OCI-LY7 (cell line): ENCODE measurements at regions not wholly inside any gene's neighbourhood (a gene's known extent, or its start where the extent isn't known, plus 50 kb on each side); places are given as distances from the start of the nearest gene placed in this dataset.

Source experiments
- BruUV-seq: library from RNA; stranded (reverse); fragments of 400-500 nt; replicated peaks from 2 replicates; lab custom pipeline; 2021; lab: Mats Ljungman, UMichigan
- CTCF ChIA-PET: fragments of 300-600 bp; sonication (Branson Sonifier 250); formaldehyde crosslinking; loops from one replicate; lab custom pipeline; 2022; ENCODE audit warnings: antibody characterized with exemption; ENCODE audit not compliant: unreplicated experiment; lab: Charles Lee
- POLR2A ChIA-PET: fragments of 300-600 bp; sonication (Branson Sonifier 250); formaldehyde crosslinking; loops from one replicate; lab custom pipeline; 2022; ENCODE audit warnings: antibody characterized with exemption; lab: Charles Lee
- DNase-seq: peaks from one replicate; pipeline ENCODE4 v3.0.0-alpha.2; 2015; ENCODE audit warnings: low spot score
- H2AFZ ChIP-seq: fragments of 200-600 bp; sonication (generic), shearing (Covaris generic); 2 replicates; pipeline ENCODE4 v1.6.1; 2014; ENCODE audit warnings: mild to moderate bottlenecking, antibody characterized with exemption, low read length, moderate library complexity
- H3K27ac ChIP-seq: fragments of 200-600 bp; sonication (generic); 2 replicates; pipeline ENCODE4 v1.5.1; 2014; ENCODE audit warnings: mixed run types, low read depth, mild to moderate bottlenecking, moderate library complexity, low read length, inconsistent platforms; ENCODE audit not compliant: poor library complexity, severe bottlenecking
- H3K36me3 ChIP-seq: fragments of 200-600 bp; sonication (generic); 2 replicates; pipeline ENCODE4 v1.6.1; 2014; ENCODE audit warnings: mild to moderate bottlenecking, antibody characterized with exemption, low read length, moderate library complexity, mixed read lengths; ENCODE audit not compliant: insufficient read depth
- H3K4me1 ChIP-seq: fragments of 200-600 bp; sonication (generic); 2 replicates; pipeline ENCODE4 v1.5.1; 2014; ENCODE audit warnings: mild to moderate bottlenecking, low read length; ENCODE audit not compliant: insufficient read depth, poor library complexity, severe bottlenecking
- H3K4me2 ChIP-seq: fragments of 200-600 bp; sonication (generic); 2 replicates; pipeline ENCODE4 v1.6.1; 2014; ENCODE audit warnings: mild to moderate bottlenecking, low read length
- H3K4me3 ChIP-seq: fragments of 200-600 bp; sonication (generic); 2 replicates; pipeline ENCODE4 v1.5.1; 2014; ENCODE audit warnings: mild to moderate bottlenecking, low read depth, low read length; ENCODE audit not compliant: poor library complexity, severe bottlenecking
- H3K79me2 ChIP-seq: fragments of 200-600 bp; sonication (generic); 2 replicates; pipeline ENCODE4 v1.6.1; 2016; ENCODE audit warnings: low read depth, mild to moderate bottlenecking, low read length, moderate library complexity, mixed read lengths; ENCODE audit not compliant: insufficient read depth
- H3K9me2 ChIP-seq: fragments of 200-600 bp; sonication (generic); 2 replicates; pipeline ENCODE4 v1.6.1; 2016; ENCODE audit warnings: mild to moderate bottlenecking, low read length, mixed read lengths; ENCODE audit not compliant: insufficient read depth
- H3K9me3 ChIP-seq: fragments of 200-600 bp; sonication (generic); 2 replicates; pipeline ENCODE4 v1.6.1; 2014; ENCODE audit warnings: mild to moderate bottlenecking, mixed run types, low read length, mixed read lengths
- H4K20me1 ChIP-seq: fragments of 200-600 bp; sonication (generic); 2 replicates; pipeline ENCODE4 v1.6.1; 2014; ENCODE audit warnings: mild to moderate bottlenecking, antibody characterized with exemption, low read length, moderate library complexity, mixed read lengths; ENCODE audit not compliant: insufficient read depth
- EZH2phosphoT487 ChIP-seq: fragments of 200-600 bp; sonication (generic); IDR thresholded peaks from 2 replicates; pipeline ENCODE4 v1.6.1; 2018; ENCODE audit warnings: low read depth, borderline replicate concordance, mild to moderate bottlenecking, mixed run types, antibody characterized with exemption, low read length, moderate library complexity, mixed read lengths
- intact Hi-C: fragments of 100-400 bp; cut with micrococcal nuclease; formaldehyde crosslinking; loops from one replicate; pipeline ENCODE4 v1.10.0; 2022; ENCODE audit not compliant: unreplicated experiment
- TF ChIP-seq, protein P1 (sequence below): fragments of 200-600 bp; sonication (generic); conservative IDR thresholded peaks from 2 replicates; pipeline ENCODE4 v1.5.1; 2014; ENCODE audit warnings: mild to moderate bottlenecking, antibody characterized with exemption, low read length, moderate library complexity, mixed read lengths

DNA sequence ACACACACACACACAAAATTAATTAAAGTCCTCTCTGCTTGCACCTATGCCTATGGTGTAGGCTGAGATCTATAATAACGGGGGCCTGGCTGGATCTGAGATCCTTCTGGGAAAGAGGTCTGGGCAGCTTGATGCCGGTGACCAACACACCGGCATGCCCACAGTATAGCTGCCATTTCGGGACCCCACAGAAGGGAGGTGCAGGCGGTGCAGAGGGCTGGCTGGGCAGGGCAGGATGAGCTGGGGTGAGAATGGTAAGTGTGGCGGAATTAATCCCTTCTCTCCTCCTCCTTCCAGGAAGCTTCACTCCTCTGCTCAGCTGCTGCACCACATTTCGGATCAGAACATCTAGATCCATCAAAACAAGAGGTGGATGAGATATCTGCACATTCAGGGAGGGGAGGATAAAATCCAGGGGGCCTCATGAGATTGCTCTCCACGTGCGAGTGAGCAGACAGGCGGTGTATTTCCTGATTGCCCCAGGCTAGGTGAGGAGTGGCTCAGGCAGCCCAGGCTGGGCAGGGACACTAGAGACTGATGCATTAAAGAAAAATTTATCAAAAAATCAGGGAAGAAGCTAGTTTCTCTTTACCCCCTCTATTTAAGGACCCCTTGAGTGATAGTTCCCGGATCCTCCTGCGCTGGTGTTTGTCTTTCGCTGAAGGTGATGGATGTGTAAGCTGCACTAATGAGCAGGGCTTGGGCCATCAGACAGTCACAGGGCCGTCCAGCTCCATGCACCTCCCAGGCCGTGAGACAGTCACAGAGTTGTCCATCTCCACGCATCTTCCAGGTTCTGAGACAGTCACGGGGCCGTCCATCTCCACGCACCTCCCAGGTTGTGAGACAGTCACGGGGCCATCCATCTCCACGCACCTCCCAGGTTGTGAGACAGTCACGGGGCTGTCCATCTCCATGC lies 449.9 kb downstream of the PTPRU start:
- TF ChIP-seq EZH2phosphoT487: no peak
- TF ChIP-seq, protein P1, sequence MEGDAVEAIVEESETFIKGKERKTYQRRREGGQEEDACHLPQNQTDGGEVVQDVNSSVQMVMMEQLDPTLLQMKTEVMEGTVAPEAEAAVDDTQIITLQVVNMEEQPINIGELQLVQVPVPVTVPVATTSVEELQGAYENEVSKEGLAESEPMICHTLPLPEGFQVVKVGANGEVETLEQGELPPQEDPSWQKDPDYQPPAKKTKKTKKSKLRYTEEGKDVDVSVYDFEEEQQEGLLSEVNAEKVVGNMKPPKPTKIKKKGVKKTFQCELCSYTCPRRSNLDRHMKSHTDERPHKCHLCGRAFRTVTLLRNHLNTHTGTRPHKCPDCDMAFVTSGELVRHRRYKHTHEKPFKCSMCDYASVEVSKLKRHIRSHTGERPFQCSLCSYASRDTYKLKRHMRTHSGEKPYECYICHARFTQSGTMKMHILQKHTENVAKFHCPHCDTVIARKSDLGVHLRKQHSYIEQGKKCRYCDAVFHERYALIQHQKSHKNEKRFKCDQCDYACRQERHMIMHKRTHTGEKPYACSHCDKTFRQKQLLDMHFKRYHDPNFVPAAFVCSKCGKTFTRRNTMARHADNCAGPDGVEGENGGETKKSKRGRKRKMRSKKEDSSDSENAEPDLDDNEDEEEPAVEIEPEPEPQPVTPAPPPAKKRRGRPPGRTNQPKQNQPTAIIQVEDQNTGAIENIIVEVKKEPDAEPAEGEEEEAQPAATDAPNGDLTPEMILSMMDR: no peak
- H3K4me2 ChIP-seq: no peak overlapping the region
- no peaks in the 10 kb centered on the region for H3K9me2 ChIP-seq
- intact Hi-C loops: no loop called here
- no peak for DNase-seq
- H2AFZ ChIP-seq: no peak overlapping the region
- H3K9me3 ChIP-seq: no peaks in the 10 kb centered on the region
- CTCF ChIA-PET: no interaction called here
- H4K20me1 ChIP-seq: no peaks in the 10 kb centered on the region
- BruUV-seq: no TSS peak
- no peak overlapping the region for H3K27ac ChIP-seq
- no peak overlapping the region for H3K4me3 ChIP-seq
- no peaks in the 10 kb centered on the region for H3K36me3 ChIP-seq
- POLR2A ChIA-PET: interaction anchor here (0.5 kb wide), 1 partner anchor 1032 kb away, joined by 3 read pairs; no protein-coding TSS in a partner anchor
- no peaks in the 10 kb centered on the region for H3K79me2 ChIP-seq
- no peaks in the 10 kb centered on the region for H3K4me1 ChIP-seq

DNA sequence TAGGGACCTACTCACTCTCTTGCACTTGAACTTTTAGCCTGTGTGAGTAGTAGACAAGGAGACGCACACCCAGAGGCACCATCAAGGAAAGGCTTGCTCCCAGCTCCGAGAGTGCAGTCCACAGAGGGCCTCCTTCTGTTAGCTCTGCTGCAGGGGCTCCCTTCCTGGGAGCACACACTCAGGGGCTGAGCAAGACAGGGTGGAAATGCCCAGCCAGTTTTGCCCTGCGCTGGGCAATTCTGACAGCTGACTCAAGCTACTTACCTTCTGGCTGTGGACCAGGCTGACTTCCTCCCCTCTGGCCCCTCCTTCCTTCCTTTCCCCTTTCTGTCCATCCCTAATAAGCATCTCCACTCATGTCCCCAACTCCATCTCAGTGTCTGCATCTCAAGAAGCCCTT lies 449.1 kb downstream of the PTPRU start:
- BruUV-seq: no TSS peak
- TF ChIP-seq EZH2phosphoT487: no peak
- TF ChIP-seq, protein P1: no peak
- Histone ChIP-seq H3K27ac (no peak overlapping the region), H3K4me1 (no peaks in the 10 kb centered on the region), H3K4me2 (no peak overlapping the region), H2AFZ (no peak overlapping the region), H3K4me3 (no peak overlapping the region), H3K9me3 (no peaks in the 10 kb centered on the region), H4K20me1 (no peaks in the 10 kb centered on the region), H3K36me3 (no peaks in the 10 kb centered on the region), H3K9me2 (no peaks in the 10 kb centered on the region), H3K79me2 (no peaks in the 10 kb centered on the region)
- DNase-seq: no peak
- intact Hi-C loops: no loop called here
- ChIA-PET POLR2A (no interaction called here), CTCF (no interaction called here)

DNA sequence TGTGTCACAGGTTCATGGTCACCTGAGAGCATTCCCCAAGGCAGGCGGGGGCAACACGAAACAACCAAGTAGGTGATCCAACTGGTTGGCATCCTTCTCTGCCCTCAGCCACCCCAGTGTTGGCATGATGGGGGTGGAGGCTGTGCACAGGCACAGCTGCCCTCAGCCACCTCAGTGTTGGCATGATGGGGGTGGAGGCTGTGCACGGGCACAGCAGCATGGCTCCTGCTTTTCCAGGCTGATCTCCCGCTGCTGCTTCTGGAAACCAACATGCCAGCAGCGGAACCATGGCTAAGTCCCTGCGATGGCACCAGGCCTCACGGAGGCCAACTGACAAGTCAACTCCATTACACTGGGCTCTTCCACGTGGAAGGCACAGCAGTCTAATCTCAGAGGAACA lies 447.8 kb downstream of the PTPRU start:
- Histone ChIP-seq H3K9me3 (no peaks in the 10 kb centered on the region), H3K36me3 (no peaks in the 10 kb centered on the region), H4K20me1 (no peaks in the 10 kb centered on the region), H3K4me2 (no peak overlapping the region), H3K9me2 (no peaks in the 10 kb centered on the region), H3K4me1 (no peaks in the 10 kb centered on the region), H2AFZ (no peak overlapping the region), H3K4me3 (no peak overlapping the region), H3K27ac (no peak overlapping the region), H3K79me2 (no peaks in the 10 kb centered on the region)
- no peak for TF ChIP-seq EZH2phosphoT487
- intact Hi-C loops: no loop called here
- POLR2A ChIA-PET: no interaction called here
- no TSS peak for BruUV-seq
- DNase-seq: no peak
- CTCF ChIA-PET: no interaction called here
